Erythroblast (primary cell): ENCODE measurements at regions not wholly inside any gene's neighbourhood (a gene's known extent, or its start where the extent isn't known, plus 50 kb on each side); places are given as distances from the start of the nearest gene placed in this dataset.

Experiments
- GATA1 ChIP-seq: IDR thresholded peaks from 2 replicates; pipeline ENCODE4 v1.6.1; 2011; ENCODE audit warnings: low read depth, mild to moderate bottlenecking, control low read depth, low read length, moderate library complexity
- POLR2A ChIP-seq: IDR thresholded peaks from 2 replicates; pipeline ENCODE4 v1.6.1; 2011; ENCODE audit warnings: mild to moderate bottlenecking, low read length

DNA sequence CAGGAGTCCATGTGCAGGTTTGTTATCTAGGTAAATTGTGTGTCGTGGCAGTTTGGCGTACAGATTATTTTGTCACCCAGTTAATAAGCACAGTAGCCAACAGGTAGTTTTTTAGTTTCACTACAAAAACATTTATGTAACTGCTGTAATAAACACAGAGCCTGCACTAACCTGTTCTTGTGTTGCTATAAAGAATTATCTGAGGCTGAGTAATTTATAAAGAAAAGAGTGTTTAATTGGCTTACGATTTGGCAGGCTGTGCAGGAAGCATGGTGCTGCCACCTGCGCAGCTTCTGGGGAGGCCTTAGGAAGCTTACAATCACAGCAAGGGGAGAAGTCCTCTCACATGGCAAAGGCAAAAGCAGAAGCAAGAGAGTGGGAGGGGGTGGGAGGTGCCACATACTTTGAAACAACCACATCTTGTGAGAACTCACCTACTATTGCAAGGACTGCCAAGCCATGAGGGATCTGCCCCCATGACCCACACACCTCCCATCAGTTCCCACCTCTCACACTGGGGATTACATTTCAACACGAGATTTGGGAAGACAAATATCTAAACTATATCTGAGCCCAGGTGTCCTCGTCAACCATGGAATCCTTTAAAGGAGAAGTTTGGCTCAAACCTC lies 266.4 kb upstream of the GRIP1 start:
- TF ChIP-seq POLR2A = no peak
- no peak for TF ChIP-seq GATA1
